SK-N-SH (cell line): ENCODE measurements at regions not wholly inside any gene's neighbourhood (a gene's known extent, or its start where the extent isn't known, plus 50 kb on each side); places are given as distances from the start of the nearest gene placed in this dataset.

ENCODE experiments used
- EP300 ChIP-seq, 2 experiments: IDR thresholded peaks; 2 replicates each; pipeline versions ENCODE4 v1.4.0 to v1.6.1; 2012; ENCODE audit warnings: borderline replicate concordance in 1 of 2, low read depth in 1 of 2, low read length in 1 of 2
- EZH2phosphoT487 ChIP-seq: fragments of 200-600 bp; sonication (generic); IDR thresholded peaks from 2 replicates; pipeline ENCODE4 v1.6.1; 2017; ENCODE audit warnings: low read depth, mixed run types, mild to moderate bottlenecking, antibody characterized with exemption, moderate library complexity, borderline replicate concordance
- JUND ChIP-seq: IDR thresholded peaks from 2 replicates; pipeline ENCODE4 v1.4.0; 2012
- NRF1 ChIP-seq: IDR thresholded peaks from 2 replicates; pipeline ENCODE4 v1.6.1; 2012; ENCODE audit warnings: low read depth, mild to moderate bottlenecking, low read length
- RAD21 ChIP-seq: IDR thresholded peaks from 2 replicates; pipeline ENCODE4 v1.6.1; 2012; ENCODE audit warnings: mild to moderate bottlenecking, low read length
- RCOR1 ChIP-seq: fragments of 150-350 bp; IDR thresholded peaks from 2 replicates; pipeline ENCODE4 v1.6.1; 2017; ENCODE audit warnings: antibody characterized with exemption, low read length
- SMC3 ChIP-seq: IDR thresholded peaks from 2 replicates; pipeline ENCODE4 v1.6.1; 2012; ENCODE audit warnings: low read depth, low read length, improper control_type of control experiment
- TAF1 ChIP-seq: IDR thresholded peaks from 2 replicates; pipeline ENCODE4 v1.6.1; 2012; ENCODE audit warnings: low read depth, mild to moderate bottlenecking, low read length, moderate library complexity, borderline replicate concordance
- YY1 ChIP-seq: IDR thresholded peaks from 2 replicates; pipeline ENCODE4 v1.4.0; 2012; ENCODE audit warnings: low read depth, mild to moderate bottlenecking
- TF ChIP-seq, protein P1 (sequence below): fragments of 200-600 bp; sonication (generic); IDR thresholded peaks from 2 replicates; pipeline ENCODE4 v1.6.1; 2017; ENCODE audit warnings: antibody characterized with exemption, mild to moderate bottlenecking, moderate library complexity

DNA sequence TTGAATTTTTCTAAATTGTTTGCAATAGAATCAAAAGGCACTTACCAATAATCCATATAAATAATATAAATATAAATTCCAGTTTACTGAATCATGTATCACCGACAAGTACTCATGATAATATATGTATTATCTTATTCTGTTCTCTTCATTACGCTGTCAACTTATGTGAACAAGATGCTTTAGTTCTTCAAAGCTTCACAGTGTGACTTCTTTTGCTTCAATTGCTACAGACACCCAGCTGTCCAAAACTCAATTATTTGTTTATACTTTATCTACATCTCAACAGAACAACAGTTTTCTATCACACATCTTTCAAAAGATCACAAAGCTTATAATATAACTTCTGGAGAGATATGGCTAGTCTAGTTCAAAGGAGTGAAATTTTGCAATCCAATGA, 1499.9 kb upstream of the PCDH10 start:
- no peak for TF ChIP-seq YY1
- TF ChIP-seq RAD21 = no peak
- TF ChIP-seq TAF1 = no peak
- TF ChIP-seq, protein P1, sequence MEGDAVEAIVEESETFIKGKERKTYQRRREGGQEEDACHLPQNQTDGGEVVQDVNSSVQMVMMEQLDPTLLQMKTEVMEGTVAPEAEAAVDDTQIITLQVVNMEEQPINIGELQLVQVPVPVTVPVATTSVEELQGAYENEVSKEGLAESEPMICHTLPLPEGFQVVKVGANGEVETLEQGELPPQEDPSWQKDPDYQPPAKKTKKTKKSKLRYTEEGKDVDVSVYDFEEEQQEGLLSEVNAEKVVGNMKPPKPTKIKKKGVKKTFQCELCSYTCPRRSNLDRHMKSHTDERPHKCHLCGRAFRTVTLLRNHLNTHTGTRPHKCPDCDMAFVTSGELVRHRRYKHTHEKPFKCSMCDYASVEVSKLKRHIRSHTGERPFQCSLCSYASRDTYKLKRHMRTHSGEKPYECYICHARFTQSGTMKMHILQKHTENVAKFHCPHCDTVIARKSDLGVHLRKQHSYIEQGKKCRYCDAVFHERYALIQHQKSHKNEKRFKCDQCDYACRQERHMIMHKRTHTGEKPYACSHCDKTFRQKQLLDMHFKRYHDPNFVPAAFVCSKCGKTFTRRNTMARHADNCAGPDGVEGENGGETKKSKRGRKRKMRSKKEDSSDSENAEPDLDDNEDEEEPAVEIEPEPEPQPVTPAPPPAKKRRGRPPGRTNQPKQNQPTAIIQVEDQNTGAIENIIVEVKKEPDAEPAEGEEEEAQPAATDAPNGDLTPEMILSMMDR = no peak
- TF ChIP-seq EZH2phosphoT487 = no peak
- no peak for TF ChIP-seq SMC3
- TF ChIP-seq NRF1 = no peak
- no peak for TF ChIP-seq RCOR1
- no peak for TF ChIP-seq JUND
- no peak for TF ChIP-seq EP300 (IDR thresholded peaks at IDR 0.05; ENCODE audit: borderline replicate concordance in 1 of 2, low read depth in 1 of 2, low read length in 1 of 2)
